SK-N-SH treated with all-trans-retinoic acid at 6 μM for 48 hours (cell line): ENCODE measurements at regions not wholly inside any gene's neighbourhood (a gene's known extent, or its start where the extent isn't known, plus 50 kb on each side); places are given as distances from the start of the nearest gene placed in this dataset.

ENCODE experiments used
- CREB5 ChIP-seq: fragments of 250-450 bp; sonication (Bioruptor Pico); IDR thresholded peaks from 2 replicates; pipeline ENCODE4 v1.5.1; 2020; ENCODE audit warnings: low read depth, mild to moderate bottlenecking, moderate library complexity
- CSRNP3 ChIP-seq: fragments of 250-450 bp; sonication (Bioruptor Pico); IDR thresholded peaks from 2 replicates; pipeline ENCODE4 v1.5.1; 2021; ENCODE audit warnings: mild to moderate bottlenecking, moderate library complexity
- ESRRG ChIP-seq: fragments of 250-450 bp; sonication (Bioruptor Pico); IDR thresholded peaks from 2 replicates; pipeline ENCODE4 v1.6.1; 2021; ENCODE audit warnings: mild to moderate bottlenecking
- PPARA ChIP-seq: fragments of 250-450 bp; sonication (Bioruptor Pico); IDR thresholded peaks from 2 replicates; pipeline ENCODE4 v1.5.0; 2020; ENCODE audit warnings: mild to moderate bottlenecking, borderline replicate concordance
- RARB ChIP-seq: fragments of 250-450 bp; sonication (Bioruptor Pico); IDR thresholded peaks from 2 replicates; pipeline ENCODE4 v1.8.0; 2021; ENCODE audit warnings: mild to moderate bottlenecking, moderate library complexity
- TSHZ2 ChIP-seq: fragments of 250-450 bp; sonication (Bioruptor Pico); IDR thresholded peaks from 2 replicates; pipeline ENCODE4 v1.5.0; 2020; ENCODE audit warnings: mild to moderate bottlenecking, moderate library complexity
- ZFP3 ChIP-seq: fragments of 250-450 bp; sonication (Bioruptor Pico); IDR thresholded peaks from 2 replicates; pipeline ENCODE4 v1.5.0; 2020; ENCODE audit warnings: mild to moderate bottlenecking, moderate library complexity
- ZFP30 ChIP-seq: fragments of 450-650 bp; formaldehyde crosslinking; IDR thresholded peaks from 2 replicates; pipeline ENCODE4 v1.5.0; 2022; ENCODE audit warnings: mild to moderate bottlenecking, moderate library complexity
- ZNF70 ChIP-seq: fragments of 450-650 bp; formaldehyde crosslinking; IDR thresholded peaks from 2 replicates; pipeline ENCODE4 v1.5.0; 2020; ENCODE audit warnings: mild to moderate bottlenecking, moderate library complexity
- TF ChIP-seq, protein P1 (sequence below): fragments of 250-450 bp; sonication (Bioruptor Pico); IDR thresholded peaks from 2 replicates; pipeline ENCODE4 v1.8.0; 2020; ENCODE audit warnings: mild to moderate bottlenecking, moderate library complexity, borderline replicate concordance

DNA sequence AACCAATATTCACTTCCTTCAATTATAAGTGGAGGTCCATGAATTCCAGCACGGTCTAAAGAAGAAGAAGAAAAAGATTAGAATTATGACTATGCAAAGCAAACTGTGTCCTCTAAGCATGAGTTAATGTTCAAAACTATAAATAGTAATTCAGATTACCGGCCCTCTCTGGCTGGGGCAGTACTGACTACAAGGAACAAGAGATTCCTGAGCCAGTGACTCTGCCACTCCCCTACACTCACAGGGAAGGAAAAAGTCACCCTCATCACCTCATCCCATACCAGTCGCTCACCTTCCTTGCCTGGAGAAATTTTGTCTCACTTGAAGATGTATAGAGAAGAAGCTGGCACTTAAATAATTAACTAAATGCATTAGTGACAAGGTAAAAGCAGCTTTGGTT, 56.5 kb upstream of the CD302 start:
- TF ChIP-seq RARB (no peak), TSHZ2 (no peak), CREB5 (CRISPR knock-in tag) (no peak), ESRRG (no peak), CSRNP3 (CRISPR knock-in tag) (no peak), ZNF70 (CRISPR knock-in tag) (no peak), ZFP30 (CRISPR knock-in tag) (no peak), ZFP3 (CRISPR knock-in tag) (no peak), PPARA (CRISPR knock-in tag) (no peak)
- TF ChIP-seq, protein P1, sequence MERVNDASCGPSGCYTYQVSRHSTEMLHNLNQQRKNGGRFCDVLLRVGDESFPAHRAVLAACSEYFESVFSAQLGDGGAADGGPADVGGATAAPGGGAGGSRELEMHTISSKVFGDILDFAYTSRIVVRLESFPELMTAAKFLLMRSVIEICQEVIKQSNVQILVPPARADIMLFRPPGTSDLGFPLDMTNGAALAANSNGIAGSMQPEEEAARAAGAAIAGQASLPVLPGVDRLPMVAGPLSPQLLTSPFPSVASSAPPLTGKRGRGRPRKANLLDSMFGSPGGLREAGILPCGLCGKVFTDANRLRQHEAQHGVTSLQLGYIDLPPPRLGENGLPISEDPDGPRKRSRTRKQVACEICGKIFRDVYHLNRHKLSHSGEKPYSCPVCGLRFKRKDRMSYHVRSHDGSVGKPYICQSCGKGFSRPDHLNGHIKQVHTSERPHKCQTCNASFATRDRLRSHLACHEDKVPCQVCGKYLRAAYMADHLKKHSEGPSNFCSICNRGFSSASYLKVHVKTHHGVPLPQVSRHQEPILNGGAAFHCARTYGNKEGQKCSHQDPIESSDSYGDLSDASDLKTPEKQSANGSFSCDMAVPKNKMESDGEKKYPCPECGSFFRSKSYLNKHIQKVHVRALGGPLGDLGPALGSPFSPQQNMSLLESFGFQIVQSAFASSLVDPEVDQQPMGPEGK (CRISPR knock-in tag) = no peak
